DMS 273 treated with DMSO at 0.1 percent for 48 hours (cell line): ENCODE measurements at regions not wholly inside any gene's neighbourhood (a gene's known extent, or its start where the extent isn't known, plus 50 kb on each side); places are given as distances from the start of the nearest gene placed in this dataset.

Experiments used
- DNase-seq: peaks from one replicate; lab custom pipeline; 2025; lab: John Stamatoyannopoulos, UW

DNA sequence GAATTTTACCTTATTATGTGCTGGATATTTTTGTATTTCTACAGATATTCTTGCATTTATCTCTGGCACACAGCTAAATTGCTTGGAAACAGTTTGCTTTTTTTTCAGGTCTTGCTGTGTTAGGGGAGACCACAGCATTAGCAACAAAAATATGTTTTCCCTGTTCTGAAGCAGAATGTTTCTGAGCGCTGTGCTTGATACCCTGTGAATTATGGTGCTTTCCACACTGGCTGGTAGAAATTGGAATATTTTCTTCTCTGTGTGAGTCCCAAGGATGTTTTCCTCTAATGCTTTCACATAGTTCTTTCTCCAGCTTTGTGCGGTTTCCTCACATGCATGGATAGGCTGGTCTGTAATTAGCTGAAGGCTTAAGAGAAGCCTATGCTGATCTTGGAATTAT lies 651.6 kb upstream of the IGFBP3 start:
- no peak for DNase-seq

DNA sequence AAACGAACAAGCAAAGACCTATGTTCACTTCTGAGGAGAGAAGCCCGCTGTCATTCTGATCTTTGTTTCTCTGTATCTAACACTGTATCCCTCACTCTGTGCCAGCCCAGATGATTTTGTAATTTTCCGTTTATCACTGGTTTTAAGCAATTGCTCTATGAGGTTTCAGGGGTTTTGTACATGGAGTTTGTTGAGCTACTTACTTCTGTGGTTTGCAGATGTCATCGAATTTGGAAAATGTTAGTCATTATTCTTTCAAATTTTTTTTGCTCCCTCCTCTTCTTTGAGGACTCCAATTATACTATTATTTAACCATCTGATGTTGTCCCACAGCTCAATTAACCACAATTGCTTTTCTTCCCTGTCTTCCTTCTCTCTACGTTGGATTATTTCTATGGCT lies 650.9 kb upstream of the IGFBP3 start:
- no peak for DNase-seq

DNA sequence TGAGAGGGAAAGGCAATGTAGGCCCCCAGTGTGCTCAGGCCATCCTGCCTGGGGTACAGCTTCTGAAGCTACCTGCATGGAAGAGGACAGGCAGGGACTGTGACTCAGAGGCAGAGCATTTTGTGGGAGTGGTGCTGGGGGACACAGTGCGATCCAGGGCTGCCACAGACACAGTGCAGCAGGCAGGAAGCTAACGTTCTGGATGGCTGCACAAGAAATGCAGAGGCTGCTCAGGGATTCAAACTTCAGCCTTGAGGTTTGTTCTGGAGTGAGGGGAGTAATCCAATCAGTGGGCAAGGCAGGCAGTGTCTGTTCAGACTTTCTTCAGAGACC lies 648.0 kb upstream of the IGFBP3 start:
- DNase-seq, result no peak

DNA sequence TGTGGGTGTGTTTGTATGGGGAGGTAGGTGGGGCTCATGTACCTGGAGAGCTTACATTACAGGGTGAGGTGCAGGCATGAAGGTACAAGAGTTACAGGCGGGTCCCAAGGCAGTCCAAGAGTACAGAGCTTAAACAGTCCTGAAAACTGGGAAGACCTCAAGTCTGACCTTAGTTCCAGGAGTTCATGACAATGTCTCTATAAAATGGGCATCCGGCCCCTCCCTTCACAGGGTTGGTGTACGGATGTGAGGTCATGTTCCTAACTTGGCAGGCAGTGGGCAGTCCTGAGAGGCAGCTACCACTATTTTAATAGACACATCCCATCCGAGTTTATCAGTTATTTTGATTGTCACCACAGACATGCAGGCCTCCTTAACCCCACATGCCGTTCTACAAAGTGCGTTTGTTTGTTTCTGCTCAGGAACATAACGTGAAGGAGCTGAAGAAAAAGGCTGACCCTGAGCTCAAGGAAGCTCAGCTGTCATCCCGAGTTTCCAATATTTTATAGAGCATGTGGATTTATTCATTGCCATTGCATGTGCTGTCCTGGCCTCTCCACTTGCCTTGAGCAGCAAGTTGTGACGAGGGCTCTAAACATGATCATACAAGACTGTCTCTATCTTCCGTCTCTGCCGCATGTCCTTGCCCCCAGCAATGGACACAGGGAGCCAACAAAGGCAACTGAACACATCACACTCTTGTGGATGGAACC lies 647.5 kb upstream of the IGFBP3 start:
- no peak for DNase-seq

DNA sequence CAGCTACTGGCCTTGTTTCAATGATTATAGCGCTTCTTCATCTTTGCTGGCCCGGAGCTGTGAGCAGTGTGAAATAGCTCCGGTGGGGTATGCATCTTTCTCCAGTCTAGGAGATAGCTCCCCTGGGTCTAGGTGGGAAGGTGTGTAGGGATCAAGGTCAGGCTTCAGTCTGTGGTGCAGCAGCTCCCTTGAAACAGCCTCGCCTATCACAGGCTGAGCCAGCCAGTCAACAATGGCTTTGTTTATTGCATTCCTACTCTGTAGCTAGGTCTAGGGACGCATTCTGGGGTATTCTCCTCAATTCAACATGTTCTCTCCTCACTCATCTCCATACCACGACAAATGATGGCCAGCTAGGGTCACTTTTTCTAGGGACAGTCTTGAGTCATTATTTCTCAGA lies 646.8 kb upstream of the IGFBP3 start:
- no peak for DNase-seq

DNA sequence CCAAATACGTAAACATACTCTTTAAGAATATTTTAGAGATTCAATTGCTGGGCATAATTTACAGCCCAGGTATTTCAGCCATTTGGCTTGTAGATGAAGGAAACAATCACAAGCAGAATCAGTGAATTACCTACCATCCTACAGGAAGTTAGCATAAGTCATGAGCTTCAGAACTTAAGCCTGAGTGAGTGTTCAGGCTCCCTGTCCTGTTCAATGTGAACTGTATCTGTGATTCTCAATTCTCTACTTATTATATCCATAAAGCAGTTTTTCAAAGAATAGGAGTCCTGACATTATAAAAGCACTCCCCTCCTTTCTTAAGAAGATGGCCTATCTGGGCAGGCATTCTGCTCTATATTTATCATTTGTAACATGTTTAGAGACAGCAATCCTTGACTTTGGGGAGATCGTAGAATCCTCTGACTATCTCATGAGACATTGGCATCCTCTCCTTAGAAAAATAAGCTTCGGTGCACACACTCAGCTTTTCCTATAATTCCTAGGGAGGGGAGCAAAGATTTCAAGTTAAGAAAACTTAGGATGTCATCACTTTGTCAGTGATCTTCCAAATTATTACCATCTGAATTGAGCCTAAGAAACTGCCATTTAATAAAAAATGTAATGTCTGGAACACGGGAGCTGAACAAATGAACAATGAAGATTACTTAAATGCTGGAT lies 645.2 kb upstream of the IGFBP3 start:
- DNase-seq, result no peak

DNA sequence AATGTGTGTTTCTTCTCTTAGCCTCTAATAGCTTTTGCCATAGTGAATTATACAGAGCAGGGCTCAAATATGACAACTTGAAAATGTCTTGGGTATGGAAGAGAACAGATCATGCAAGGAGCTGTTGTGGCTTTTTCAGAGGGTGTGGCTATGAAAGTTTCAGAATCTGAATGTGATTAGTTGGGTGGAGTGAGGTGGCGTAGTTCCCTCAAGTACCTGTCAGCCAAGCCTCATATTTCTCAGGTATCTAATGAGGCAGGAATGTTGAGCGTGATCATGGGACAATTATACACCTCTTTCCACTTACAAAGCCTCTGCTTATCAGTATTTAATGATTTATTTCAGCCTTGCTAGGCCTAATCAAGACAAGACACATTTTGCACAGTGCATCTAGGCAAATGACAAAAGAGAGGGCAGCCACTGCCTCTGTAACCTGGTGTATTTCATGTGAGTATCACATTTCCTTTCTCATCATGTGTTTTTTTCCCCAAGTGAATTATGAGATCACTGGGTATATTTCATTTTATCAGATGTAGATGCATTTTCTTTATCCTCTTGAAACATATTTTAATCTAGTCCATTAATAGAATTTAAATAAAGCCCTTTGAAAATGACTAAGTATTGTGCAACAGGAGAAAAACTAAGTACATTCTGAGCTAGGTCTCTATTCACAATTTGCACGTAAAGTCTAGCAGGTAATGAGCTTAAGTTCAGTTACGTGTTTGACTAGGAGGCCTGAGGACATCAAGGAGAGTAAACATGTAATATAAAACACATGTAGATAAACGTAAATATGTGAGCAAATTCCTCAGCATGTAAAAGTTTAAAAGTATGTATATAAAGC lies 644.4 kb upstream of the IGFBP3 start:
- no peak for DNase-seq

DNA sequence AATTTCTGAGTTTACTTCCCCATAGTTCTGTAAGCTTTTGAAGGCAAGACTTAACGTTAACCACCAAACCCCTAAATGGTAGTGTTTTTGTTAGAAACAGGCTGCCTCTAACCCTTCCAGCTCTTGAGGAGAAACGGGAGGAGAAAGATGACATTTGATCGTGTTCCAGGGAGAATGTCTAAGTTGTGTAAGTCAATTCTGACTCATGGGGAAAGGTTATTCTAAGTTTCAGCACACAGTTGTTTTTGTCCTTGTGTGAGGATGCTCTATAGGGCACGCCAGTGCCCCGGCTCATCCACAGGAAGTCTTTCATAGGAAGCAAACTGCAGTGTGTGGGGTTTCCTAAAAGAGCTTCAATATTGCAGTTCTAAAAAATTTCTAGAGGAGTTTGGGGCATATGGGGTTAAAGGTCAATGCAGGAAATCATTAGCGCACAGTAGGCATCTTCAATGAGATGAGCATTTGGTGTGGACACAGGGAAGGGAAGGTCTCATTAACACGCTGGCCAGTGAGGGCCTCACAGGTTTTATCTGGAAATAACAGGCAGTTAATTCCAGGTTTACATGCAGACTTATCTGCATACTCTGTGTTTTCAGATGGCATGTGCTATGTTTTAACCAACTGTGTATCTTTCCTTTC lies 638.2 kb upstream of the IGFBP3 start:
- DNase-seq, result no peak

DNA sequence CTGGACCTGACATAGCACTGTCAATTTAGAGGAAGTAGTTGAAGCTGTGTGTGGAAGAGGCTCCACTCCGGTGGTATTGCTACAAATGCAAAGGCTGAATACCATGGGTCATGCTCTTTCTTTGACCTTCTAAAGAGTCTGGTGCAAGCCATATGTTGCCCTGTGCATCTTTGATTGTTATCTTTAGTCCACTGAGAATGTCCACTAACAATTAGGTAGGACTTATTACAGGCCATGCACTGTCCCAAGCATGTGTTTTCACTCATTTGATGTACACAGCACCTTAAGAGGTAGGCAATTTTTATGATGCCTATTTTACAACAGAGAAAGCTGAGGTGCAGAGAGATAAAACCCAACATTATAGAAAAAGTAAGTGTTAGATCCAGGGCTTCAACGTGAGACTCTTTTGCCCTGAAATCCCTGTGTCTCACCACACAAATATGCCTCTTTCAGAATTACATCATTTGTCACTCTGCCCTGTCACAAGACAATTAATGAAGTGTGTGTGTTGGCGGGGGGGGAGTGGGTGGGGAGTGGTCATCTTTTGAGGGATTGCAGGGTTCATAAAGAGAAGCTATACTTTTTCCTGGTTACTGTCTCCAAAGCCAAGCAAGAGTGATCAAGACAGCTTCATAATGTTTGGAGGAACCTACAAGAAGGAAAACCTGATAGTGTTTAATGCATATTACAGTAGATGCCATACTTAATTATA lies 637.6 kb upstream of the IGFBP3 start:
- DNase-seq, result no peak

DNA sequence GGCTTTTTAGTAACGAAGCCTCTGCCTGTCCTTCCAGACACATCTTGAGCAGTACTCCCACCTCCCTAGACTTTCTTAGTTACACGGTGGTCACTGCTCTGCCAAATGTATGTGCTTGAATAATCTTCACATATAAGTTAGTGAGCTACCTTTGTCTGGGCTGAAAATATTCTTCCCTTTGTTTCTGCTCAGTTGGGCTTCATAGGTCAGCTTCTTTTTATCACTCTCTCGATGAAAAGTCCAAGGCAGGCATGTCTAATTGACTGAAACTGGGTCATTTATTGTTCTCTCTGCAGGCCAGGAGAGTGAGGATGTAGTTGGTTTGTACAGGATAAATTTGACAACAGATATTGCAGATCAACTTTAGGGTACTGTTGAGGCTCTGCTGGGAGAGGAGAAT lies 636.7 kb upstream of the IGFBP3 start:
- DNase-seq, result no peak

DNA sequence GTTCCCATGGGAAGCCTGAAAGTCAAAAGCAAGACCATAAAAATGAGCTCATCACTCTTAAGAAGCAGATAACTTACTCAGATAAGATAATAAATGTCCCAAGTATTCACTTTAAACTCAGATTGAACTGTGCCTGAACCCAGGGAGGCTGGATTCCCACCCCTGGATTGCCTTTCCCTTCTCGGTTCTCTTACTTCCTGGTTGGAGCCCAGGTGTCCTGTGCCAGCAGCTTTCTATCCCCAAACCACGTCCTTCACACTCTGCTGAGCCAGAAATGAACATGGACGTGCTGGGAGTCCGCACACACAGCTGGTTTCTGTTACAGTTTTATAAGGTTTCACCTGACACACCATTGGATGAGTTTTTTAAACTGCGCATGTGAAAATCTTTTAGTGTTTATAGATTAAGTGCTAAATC lies 636.2 kb upstream of the IGFBP3 start:
- DNase-seq, result no peak

DNA sequence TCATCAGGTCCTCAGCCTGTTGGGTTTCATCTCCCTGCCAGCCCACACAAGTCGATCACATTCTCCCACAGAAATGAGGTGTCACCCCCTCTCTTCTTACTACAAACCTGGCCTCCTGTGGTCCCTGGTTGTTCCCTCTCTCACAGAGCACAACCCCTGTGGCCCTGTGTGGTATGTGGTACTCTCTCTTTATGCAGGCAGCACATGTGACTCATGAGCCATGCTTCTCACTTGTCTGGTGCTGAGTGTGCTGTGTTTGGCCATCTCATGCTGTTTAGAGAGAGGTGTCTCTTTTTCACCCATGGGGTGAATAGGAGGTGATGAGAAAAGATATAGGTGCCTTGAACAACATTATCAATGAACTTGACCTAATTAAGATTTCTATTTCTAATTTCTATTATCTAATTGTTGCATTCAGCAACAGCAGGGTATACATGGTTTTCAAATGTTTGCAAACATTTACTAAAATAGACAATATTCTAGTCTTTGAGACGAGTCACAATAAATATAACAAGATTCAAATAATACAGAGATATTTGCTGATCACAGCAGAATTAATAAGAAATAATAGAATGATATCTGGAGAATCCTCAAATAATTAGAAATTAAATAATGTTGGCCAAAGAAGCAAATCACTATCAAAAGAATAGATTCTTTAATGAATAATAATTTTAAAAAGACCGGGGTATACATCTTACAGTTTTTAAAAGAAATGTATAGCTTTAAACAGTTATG lies 633.8 kb upstream of the IGFBP3 start:
- no peak for DNase-seq

DNA sequence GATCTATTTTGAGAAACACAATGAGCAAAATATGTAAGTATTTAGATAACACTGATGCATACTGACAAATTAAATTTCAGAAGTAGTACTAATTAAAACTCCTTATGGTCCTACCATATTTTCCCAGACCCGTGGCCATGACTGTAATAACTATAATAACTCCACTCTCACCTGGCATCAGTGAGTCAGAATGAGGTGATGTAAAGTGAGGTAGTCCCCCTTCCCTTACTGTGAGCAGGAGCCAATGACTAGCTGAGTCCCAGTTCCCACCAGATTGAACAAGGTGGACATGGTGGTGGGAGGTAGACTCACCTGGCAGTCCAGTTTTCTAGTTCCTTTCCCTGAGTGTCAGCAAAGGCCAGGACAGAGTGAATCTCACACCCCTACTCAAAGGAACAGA lies 630.5 kb upstream of the IGFBP3 start:
- no peak for DNase-seq

DNA sequence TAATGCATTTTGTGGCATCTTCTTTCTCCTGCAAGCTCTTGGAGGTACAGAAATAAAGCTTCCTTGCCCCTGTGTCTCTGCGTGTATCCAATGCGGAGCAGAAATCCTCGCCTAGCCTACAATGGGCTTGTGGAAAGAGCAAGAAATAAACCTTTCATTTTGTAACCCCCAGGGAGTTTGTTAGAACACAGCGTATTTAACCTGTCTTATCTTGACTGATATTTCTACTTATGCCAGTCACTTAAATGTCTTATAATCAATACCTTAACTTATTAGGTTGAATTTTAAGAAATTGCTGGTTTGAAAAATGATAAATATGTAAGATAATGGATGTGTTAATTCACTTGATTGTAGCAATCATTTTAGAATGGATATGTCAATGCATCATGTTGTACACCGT lies 629.8 kb upstream of the IGFBP3 start:
- DNase-seq, result no peak

DNA sequence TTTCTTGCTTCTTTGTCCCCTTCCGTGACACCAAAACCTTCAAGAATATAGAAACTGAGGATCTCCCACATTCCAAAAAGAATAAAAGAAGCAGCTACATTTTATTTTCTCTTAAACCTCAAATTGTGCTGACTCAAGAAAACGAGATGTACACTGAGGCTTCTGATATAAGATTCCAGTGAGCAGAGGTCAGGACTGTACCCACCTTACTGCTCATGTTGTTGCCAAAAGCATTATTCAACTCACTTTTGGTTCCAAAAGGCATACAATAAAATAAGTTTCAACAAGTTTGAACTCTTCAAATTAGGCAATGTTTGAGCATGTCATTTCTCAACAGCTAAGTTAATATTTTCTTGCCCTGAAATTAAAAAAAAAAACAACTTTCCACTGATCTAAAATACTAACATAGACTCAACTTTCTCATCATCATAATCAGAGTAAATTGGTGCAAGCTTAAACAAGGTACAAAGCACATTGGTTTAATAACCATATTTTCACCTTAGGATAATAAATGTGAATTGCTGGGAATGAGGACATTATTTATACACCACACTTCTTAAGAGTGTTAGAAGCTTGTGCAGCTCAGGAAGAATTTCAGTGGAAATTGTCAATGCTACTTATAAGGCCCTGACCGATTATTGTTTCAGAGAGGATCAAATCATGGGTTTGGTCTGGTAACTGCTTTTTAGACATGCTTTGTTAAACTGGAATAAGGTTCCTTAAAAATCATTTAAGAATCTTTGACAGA lies 629.0 kb upstream of the IGFBP3 start:
- DNase-seq, result no peak

DNA sequence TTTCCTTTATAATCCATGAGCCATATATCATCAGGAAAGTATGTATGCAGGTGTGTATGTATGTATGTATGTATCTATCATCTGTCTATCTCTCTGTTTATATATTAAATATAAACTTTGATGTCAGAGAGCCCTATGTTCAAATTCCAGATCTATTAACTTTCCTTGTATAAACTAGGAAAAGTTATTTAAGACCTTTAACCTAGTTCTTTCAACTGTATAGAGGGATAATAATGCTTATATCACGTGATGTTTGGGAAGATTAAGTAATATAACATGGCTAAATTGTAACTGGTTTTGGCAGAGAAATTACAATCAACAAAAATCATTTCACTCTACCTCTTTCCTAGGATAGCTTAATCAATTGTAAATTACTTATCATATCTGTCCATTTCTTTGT lies 628.3 kb upstream of the IGFBP3 start:
- no peak for DNase-seq

DNA sequence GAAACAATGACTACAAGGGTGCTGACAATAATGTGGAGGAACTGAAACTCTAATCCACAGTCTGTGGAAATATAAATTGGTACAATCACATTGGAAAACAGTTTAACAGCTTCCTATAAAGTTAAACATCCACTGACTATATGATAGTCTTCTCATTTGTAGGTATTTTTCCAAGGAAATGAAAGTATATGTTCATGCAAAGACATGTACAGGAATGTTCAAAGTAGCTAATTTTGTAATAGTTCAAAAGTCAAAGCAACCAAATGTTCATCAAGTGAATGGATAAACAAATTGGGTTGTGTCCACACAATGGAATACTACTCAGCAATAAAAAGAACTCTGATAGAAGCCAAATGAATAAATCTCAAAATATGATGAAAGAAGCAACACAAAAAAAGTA lies 626.0 kb upstream of the IGFBP3 start:
- DNase-seq, result no peak

DNA sequence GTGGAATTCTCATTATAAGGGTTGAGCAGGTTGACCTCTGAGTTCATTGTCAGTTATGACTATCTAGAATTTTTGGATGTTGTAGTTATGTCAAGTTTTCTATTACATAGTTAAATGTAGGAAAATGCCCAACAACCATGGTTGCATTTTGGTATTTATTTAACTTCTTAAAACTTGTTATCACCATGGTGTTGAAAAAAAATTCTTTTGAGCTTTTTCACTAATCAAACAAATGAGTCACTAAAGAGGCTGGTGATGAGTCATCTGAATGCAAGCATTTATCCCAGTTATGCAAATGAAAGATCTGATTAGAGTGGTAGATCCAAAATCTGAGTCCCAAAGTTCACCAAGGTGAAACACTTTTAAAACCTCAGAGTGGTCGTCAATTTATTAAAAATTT lies 624.7 kb upstream of the IGFBP3 start:
- DNase-seq, result no peak

DNA sequence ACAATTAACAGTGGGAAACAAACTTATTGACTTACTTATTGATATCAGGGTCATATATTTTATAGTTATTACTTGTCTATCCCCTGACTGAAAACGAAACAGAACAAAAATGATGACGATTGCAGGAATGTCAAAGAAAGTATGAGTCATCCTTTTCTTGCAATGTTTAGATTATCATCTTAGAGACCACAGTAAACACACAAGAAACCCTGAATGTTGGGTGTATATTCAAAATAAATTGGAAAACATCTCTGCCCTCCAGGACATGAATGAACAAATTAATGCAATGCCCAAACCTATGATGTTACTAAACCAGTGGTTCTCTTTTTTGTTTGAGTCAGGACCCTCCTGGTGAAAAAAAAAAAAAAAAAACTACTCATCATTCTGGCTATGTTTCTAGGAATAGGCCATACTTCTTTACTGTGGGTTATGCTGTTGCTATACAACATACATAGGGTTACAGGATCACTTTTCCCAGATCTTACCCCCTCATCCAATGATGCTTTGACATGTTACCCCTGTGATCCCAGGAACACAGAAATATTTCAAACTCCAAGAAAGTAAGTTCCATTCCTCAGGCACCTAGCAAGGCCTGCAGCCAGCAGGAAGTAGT lies 623.4 kb upstream of the IGFBP3 start:
- DNase-seq, result no peak

DNA sequence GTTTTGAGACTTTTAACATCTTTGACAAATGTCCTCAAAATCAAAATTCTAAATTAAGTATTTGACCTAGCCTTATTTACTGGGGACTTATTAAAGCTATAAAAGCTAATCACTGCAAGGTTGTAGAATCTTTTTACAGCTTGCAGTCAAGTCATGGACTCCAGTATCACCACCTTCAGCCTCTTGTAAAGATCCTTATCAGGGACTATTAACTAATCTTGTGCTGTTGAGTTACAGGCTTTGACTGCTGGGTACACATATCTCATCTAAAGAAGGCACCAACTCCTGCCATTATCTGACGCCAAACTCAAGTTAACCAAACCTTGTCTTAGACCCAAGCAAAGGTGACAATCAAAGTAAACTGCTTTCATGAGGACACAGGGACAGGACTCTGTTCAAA lies 621.0 kb upstream of the IGFBP3 start:
- DNase-seq, result no peak
